ENCODE measurements at regions not wholly inside any gene's neighbourhood (a gene's known extent, or its start where the extent isn't known, plus 50 kb on each side); places are given as distances from the start of the nearest gene placed in this dataset.

- TF ChIP-seq KLF16 (tag by site-specific recombination; IDR thresholded peaks at IDR 0.05): no peak
- TF ChIP-seq CTCF (tag by site-specific recombination; IDR thresholded peaks at IDR 0.05): no peak
- no peak for TF ChIP-seq ZNF214 (tag by site-specific recombination; IDR thresholded peaks at IDR 0.05; ENCODE audit: borderline replicate concordance)
- TF ChIP-seq ZNF580 (tag by site-specific recombination; IDR thresholded peaks at IDR 0.05): no peak
- no peak for TF ChIP-seq HOXA7 (CRISPR knock-in tag; IDR thresholded peaks at IDR 0.05; ENCODE audit: borderline replicate concordance)
- TF ChIP-seq ELK4 (IDR thresholded peaks at IDR 0.05; ENCODE audit: borderline replicate concordance, low read depth, low read length): no peak
- TF ChIP-seq ZFP37 (tag by site-specific recombination; IDR thresholded peaks at IDR 0.05): no peak
- no peak for TF ChIP-seq TRIM28 (IDR thresholded peaks at IDR 0.05; ENCODE audit: borderline replicate concordance, low read length)
- no peak for TF ChIP-seq ZNF785 (tag by site-specific recombination; IDR thresholded peaks at IDR 0.05)
- no peak for TF ChIP-seq PBX3 (CRISPR knock-in tag; IDR thresholded peaks at IDR 0.05)
- TF ChIP-seq ZIC2 (tag by site-specific recombination; IDR thresholded peaks at IDR 0.05): no peak
These were observed 882.5 kb downstream of the SLC4A3 start for GRCh38 chr2:220509966-220510365.
